ENCODE measurements at regions not wholly inside any gene's neighbourhood (a gene's known extent, or its start where the extent isn't known, plus 50 kb on each side); places are given as distances from the start of the nearest gene placed in this dataset.
"Not testable (repeated sequence)": the region's sequence is repeated elsewhere in the genome, so short reads cannot be mapped to it uniquely, and the experiment has no call there.

- Histone ChIP-seq H3K36me3 (no peaks in the 10 kb centered on the region), H3K4me1 (no peaks in the 10 kb centered on the region), H3K4me3 (no peak overlapping the region), H3K27ac (no peak overlapping the region), H3K9me3 (peaks cover 0 to 25% (median 4%) of the 10 kb centered on the region in 3 donors), H3K27me3 (peaks cover 0 to 5% (median 0%) of the 10 kb centered on the region in 4 donors)
- 54 to 81% methylated on average over 5 of the region's 5 CpGs for WGBS, 2 donors
- intact Hi-C loops (cut with DNase I): no loop called here
- TF ChIP-seq POLR2A (IDR thresholded peaks at IDR 0.05): no peak
- no peak for TF ChIP-seq CTCF (IDR thresholded peaks at IDR 0.05)
- DNase-seq: no peak
Measured at GRCh38 chr5:1719860-1720259, 79.8 kb downstream of the MRPL36 start.

- 56 to 84% methylated on average over 3 of the region's 3 CpGs for WGBS, 2 donors
- TF ChIP-seq CTCF (IDR thresholded peaks at IDR 0.05) (no peak), POLR2A (IDR thresholded peaks at IDR 0.05) (no peak)
- H3K27ac ChIP-seq: no peak overlapping the region
- no peak for DNase-seq
- H3K36me3 ChIP-seq: no peaks in the 10 kb centered on the region
- intact Hi-C loops (cut with DNase I): no loop called here
- no peaks in the 10 kb centered on the region for H3K4me1 ChIP-seq
- no peak overlapping the region for H3K4me3 ChIP-seq
- peaks cover 0 to 25% (median 4%) of the 10 kb centered on the region in 3 donors for H3K9me3 ChIP-seq
- no peaks in the 10 kb centered on the region for H3K27me3 ChIP-seq
Measured at GRCh38 chr5:1718669-1719068, 81.0 kb downstream of the MRPL36 start.

GRCh38 chr5:1710091-1710490 lies 89.5 kb downstream of the MRPL36 start:
- intact Hi-C loops (cut with DNase I); DNase-seq; H3K4me1 ChIP-seq; H3K9me3 ChIP-seq; H3K27ac ChIP-seq; H3K36me3 ChIP-seq: not testable (repeated sequence)
- Histone ChIP-seq H3K4me3 (peak overlapping the region in 1 of 4 donors; percentile 26), H3K27me3 (peaks cover 0 to 39% (median 0%) of the 10 kb centered on the region in 4 donors)
- no CpG with 5 or more reads among the region's 21 CpGs for WGBS, 2 donors

GRCh38 chr5:1709171-1709803 lies 90.3 kb downstream of the MRPL36 start:
- Histone ChIP-seq H3K4me3 (no peak overlapping the region), H3K36me3 (no peaks in the 10 kb centered on the region), H3K4me1 (no peaks in the 10 kb centered on the region), H3K9me3 (no peaks in the 10 kb centered on the region), H3K27me3 (peaks cover 0 to 45% (median 0%) of the 10 kb centered on the region in 4 donors), H3K27ac (no peak overlapping the region)
- intact Hi-C loops (cut with DNase I): no loop called here
- WGBS, 2 donors: 59 to 62% methylated on average over 11 to 15 of the region's 16 CpGs
- DNase-seq: no peak
- TF ChIP-seq CTCF (IDR thresholded peaks at IDR 0.05) (no peak), POLR2A (IDR thresholded peaks at IDR 0.05) (no peak)

GRCh38 chr5:1708592-1709141 lies 91.0 kb downstream of the MRPL36 start:
- no peaks in the 10 kb centered on the region for H3K36me3 ChIP-seq
- no peak for TF ChIP-seq CTCF (IDR thresholded peaks at IDR 0.05)
- TF ChIP-seq POLR2A (IDR thresholded peaks at IDR 0.05): no peak
- 70 to 71% methylated on average over 1 to 2 of the region's 7 CpGs for WGBS, 2 donors
- no peaks in the 10 kb centered on the region for H3K9me3 ChIP-seq
- DNase-seq: no peak
- no peak overlapping the region for H3K4me3 ChIP-seq
- no peaks in the 10 kb centered on the region for H3K4me1 ChIP-seq
- no peak overlapping the region for H3K27ac ChIP-seq
- H3K27me3 ChIP-seq: peaks cover 0 to 51% (median 0%) of the 10 kb centered on the region in 4 donors
- intact Hi-C loops (cut with DNase I): no loop called here

All from esophagus squamous epithelium (tissue), 5 donors.